ENCODE measurements at regions not wholly inside any gene's neighbourhood (a gene's known extent, or its start where the extent isn't known, plus 50 kb on each side); places are given as distances from the start of the nearest gene placed in this dataset.
A peak's percentile ranks its signal among the peaks of the same experiment; 100 is the strongest.

DNA sequence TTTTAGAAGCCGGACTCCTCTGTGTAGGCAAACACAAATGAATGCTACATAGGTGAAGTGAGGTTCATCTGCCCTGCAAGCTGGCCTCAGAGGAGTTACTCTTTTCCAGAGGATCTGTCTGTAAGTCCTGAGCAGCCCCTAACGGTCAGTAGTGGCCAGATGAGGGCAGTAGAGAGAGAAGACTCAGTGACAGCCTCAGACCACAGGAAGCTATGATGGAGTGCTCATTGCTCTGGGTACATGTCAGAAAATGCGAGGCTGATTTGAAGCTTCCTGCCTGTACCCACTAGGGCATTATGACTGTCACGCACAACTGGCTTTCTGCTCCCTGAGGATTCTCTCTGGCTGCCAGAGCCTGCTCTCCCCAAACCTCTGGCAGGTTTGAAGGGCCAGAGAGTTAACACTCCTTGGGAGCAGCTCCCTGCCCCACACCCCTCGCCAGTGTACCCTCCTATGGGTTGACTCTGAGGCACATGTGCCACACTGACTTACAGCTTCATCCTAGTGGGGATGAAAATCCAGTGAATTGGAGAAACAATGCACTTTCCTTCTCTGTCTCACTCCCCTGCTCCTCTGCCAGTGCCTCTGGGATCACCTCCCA, 141.5 kb downstream of the GABRG2 start:
- dilution Hi-C loops (cut with MboI; ENCODE audit: extremely low pct_ligation_motif_present, low sequenced_read_pairs): no loop called here
- Histone ChIP-seq H3K36me3 (ENCODE audit: control insufficient read depth in 2 of 2, extremely low read depth in 1 of 2, insufficient read depth in 2 of 2, low read length in 2 of 2) (no peaks in the 10 kb centered on the region), H2AFZ (ENCODE audit: control insufficient read depth, low read length) (no peak overlapping the region), H3K4me1 (ENCODE audit: control insufficient read depth, extremely low read depth, insufficient read depth, low read length) (no peaks in the 10 kb centered on the region), H4K20me1 (ENCODE audit: control insufficient read depth, extremely low read depth, insufficient read depth, low read length) (no peaks in the 10 kb centered on the region), H3K27ac (ENCODE audit: control insufficient read depth, insufficient read depth, low read length) (no peak overlapping the region), H3K9ac (ENCODE audit: control insufficient read depth, extremely low read depth, insufficient read depth, low read length) (no peak overlapping the region), H3K4me2 (ENCODE audit: control insufficient read depth, extremely low read depth, insufficient read depth, low read depth, low read length) (no peak overlapping the region), H3K27me3 (ENCODE audit: control insufficient read depth, extremely low read depth, insufficient read depth, low read length) (no peaks in the 10 kb centered on the region), H3K79me2 (ENCODE audit: control insufficient read depth, insufficient read depth, low read length) (no peaks in the 10 kb centered on the region), H3K9me1 (ENCODE audit: control insufficient read depth, extremely low read depth, insufficient read depth, low read length) (no peaks in the 10 kb centered on the region), H3K4me3 (ENCODE audit: control insufficient read depth in 2 of 3, extremely low read depth in 1 of 3, insufficient read depth in 2 of 3, low read depth in 1 of 3, low read length in 3 of 3) (no peak overlapping the region), H3K9me3 (ENCODE audit: control insufficient read depth, low read depth, low read length) (no peaks in the 10 kb centered on the region)
- no peak for DNase-seq (ENCODE audit: low read depth, low spot score)
- no peak for FAIRE-seq
- TF ChIP-seq, protein P1, sequence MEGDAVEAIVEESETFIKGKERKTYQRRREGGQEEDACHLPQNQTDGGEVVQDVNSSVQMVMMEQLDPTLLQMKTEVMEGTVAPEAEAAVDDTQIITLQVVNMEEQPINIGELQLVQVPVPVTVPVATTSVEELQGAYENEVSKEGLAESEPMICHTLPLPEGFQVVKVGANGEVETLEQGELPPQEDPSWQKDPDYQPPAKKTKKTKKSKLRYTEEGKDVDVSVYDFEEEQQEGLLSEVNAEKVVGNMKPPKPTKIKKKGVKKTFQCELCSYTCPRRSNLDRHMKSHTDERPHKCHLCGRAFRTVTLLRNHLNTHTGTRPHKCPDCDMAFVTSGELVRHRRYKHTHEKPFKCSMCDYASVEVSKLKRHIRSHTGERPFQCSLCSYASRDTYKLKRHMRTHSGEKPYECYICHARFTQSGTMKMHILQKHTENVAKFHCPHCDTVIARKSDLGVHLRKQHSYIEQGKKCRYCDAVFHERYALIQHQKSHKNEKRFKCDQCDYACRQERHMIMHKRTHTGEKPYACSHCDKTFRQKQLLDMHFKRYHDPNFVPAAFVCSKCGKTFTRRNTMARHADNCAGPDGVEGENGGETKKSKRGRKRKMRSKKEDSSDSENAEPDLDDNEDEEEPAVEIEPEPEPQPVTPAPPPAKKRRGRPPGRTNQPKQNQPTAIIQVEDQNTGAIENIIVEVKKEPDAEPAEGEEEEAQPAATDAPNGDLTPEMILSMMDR (optimal IDR thresholded peaks at IDR 0.05 in 1 of 3, IDR thresholded peaks at IDR 0.05 in 1 of 3, conservative IDR thresholded peaks at IDR 0.05 in 1 of 3; ENCODE audit: extremely low read depth in 1 of 3, insufficient read depth in 2 of 3, low read length in 3 of 3): peak in 1 of 3 experiments; percentile 38
- TF ChIP-seq EZH2 (IDR thresholded peaks at IDR 0.05; ENCODE audit: low read length): no peak

DNA sequence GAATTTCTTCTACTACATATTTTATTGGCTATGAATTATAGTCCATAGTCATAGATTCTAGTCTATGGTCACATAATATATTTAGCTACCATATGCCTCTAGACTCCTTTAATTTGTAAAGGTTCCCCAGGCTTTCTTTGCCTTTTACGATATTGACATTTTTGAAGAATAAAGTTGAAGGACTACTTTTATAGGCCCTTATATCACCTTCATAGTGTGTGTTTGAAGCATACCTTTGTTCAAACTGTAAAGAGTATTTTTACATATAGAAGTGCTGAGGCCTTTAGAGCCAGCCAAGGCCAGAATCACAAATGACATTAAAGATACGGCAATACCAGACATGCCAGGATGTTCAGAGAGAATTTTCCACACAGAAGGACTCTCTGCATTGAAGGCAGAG, 147.0 kb downstream of the GABRG2 start:
- DNase-seq (ENCODE audit: low read depth, low spot score): no peak
- no peak overlapping the region for H3K27ac ChIP-seq (ENCODE audit: control insufficient read depth, insufficient read depth, low read length)
- H3K9me3 ChIP-seq (ENCODE audit: control insufficient read depth, low read depth, low read length): no peaks in the 10 kb centered on the region
- dilution Hi-C loops (cut with MboI; ENCODE audit: extremely low pct_ligation_motif_present, low sequenced_read_pairs): no loop called here
- no peaks in the 10 kb centered on the region for H3K27me3 ChIP-seq (ENCODE audit: control insufficient read depth, extremely low read depth, insufficient read depth, low read length)
- no peak overlapping the region for H3K4me2 ChIP-seq (ENCODE audit: control insufficient read depth, extremely low read depth, insufficient read depth, low read depth, low read length)
- no peak overlapping the region for H3K9ac ChIP-seq (ENCODE audit: control insufficient read depth, extremely low read depth, insufficient read depth, low read length)
- H3K36me3 ChIP-seq (ENCODE audit: control insufficient read depth in 2 of 2, extremely low read depth in 1 of 2, insufficient read depth in 2 of 2, low read length in 2 of 2): no peaks in the 10 kb centered on the region
- no peaks in the 10 kb centered on the region for H3K9me1 ChIP-seq (ENCODE audit: control insufficient read depth, extremely low read depth, insufficient read depth, low read length)
- no peaks in the 10 kb centered on the region for H3K79me2 ChIP-seq (ENCODE audit: control insufficient read depth, insufficient read depth, low read length)
- H3K4me3 ChIP-seq (ENCODE audit: control insufficient read depth in 2 of 3, extremely low read depth in 1 of 3, insufficient read depth in 2 of 3, low read depth in 1 of 3, low read length in 3 of 3): no peak overlapping the region
- H3K4me1 ChIP-seq (ENCODE audit: control insufficient read depth, extremely low read depth, insufficient read depth, low read length): no peaks in the 10 kb centered on the region
- H4K20me1 ChIP-seq (ENCODE audit: control insufficient read depth, extremely low read depth, insufficient read depth, low read length): no peaks in the 10 kb centered on the region
- no peak for FAIRE-seq
- TF ChIP-seq EZH2 (IDR thresholded peaks at IDR 0.05; ENCODE audit: low read length): no peak
- TF ChIP-seq, protein P1 (optimal IDR thresholded peaks at IDR 0.05 in 1 of 3, IDR thresholded peaks at IDR 0.05 in 1 of 3, conservative IDR thresholded peaks at IDR 0.05 in 1 of 3; ENCODE audit: extremely low read depth in 1 of 3, insufficient read depth in 2 of 3, low read length in 3 of 3): no peak
- no peak overlapping the region for H2AFZ ChIP-seq (ENCODE audit: control insufficient read depth, low read length)

Data from keratinocyte (primary cell).